GM13976 (cell line): ENCODE measurements at regions not wholly inside any gene's neighbourhood (a gene's known extent, or its start where the extent isn't known, plus 50 kb on each side); places are given as distances from the start of the nearest gene placed in this dataset.

ENCODE experiments used
- DNase-seq: peaks from one replicate; pipeline ENCODE4 v3.0.0; 2012; ENCODE audit warnings: low spot score
- in situ Hi-C: fragments of 300-500 bp; cut with MboI; formaldehyde crosslinking; loops from one replicate; pipeline ENCODE4 v1.12.0; 2022; ENCODE audit warnings: low sequenced_read_pairs, mixed read lengths, inconsistent platforms; ENCODE audit not compliant: unreplicated experiment
- TF ChIP-seq, protein P1 (sequence below): IDR thresholded peaks from 2 replicates; pipeline ENCODE4 v1.5.1; 2012; ENCODE audit warnings: borderline replicate concordance, mild to moderate bottlenecking; ENCODE audit not compliant: insufficient read depth; ENCODE audit errors: extremely low read depth, missing control alignments, control extremely low read depth

DNA sequence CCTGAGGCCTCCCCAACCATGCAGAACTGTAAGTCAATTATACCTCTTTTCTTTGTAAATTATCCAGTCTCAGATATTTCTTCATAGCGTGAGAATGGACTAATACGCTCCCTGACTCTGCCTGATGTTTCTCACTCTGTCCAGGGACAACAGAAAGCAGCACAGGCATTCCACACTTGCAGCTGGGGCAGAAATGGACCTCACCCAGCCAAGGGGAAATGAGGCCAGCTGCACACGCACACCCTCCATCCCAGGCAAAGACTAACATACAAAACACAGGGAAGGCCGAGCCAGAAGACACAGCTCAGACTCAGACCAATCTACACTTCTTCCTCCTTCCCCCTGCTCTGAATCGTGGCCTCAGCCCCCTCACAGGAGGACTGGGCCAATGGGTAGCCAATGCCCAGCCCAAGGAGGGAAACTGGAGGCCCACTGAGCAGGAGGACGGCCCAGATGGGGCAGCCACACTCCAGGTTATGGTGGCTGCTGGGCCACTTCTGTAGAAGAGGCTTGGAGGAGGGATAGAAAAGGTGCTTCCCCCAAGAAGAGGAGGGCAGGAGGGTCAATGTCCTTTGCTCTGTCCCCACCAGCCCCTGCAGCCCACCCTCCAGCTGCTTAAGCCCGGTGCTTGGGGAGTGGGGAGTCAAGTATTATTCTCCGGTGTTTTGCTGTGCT, 228.4 kb downstream of the NPHP4 start:
- TF ChIP-seq, protein P1, sequence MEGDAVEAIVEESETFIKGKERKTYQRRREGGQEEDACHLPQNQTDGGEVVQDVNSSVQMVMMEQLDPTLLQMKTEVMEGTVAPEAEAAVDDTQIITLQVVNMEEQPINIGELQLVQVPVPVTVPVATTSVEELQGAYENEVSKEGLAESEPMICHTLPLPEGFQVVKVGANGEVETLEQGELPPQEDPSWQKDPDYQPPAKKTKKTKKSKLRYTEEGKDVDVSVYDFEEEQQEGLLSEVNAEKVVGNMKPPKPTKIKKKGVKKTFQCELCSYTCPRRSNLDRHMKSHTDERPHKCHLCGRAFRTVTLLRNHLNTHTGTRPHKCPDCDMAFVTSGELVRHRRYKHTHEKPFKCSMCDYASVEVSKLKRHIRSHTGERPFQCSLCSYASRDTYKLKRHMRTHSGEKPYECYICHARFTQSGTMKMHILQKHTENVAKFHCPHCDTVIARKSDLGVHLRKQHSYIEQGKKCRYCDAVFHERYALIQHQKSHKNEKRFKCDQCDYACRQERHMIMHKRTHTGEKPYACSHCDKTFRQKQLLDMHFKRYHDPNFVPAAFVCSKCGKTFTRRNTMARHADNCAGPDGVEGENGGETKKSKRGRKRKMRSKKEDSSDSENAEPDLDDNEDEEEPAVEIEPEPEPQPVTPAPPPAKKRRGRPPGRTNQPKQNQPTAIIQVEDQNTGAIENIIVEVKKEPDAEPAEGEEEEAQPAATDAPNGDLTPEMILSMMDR = no peak
- in situ Hi-C loops = no loop called here
- DNase-seq = no peak

DNA sequence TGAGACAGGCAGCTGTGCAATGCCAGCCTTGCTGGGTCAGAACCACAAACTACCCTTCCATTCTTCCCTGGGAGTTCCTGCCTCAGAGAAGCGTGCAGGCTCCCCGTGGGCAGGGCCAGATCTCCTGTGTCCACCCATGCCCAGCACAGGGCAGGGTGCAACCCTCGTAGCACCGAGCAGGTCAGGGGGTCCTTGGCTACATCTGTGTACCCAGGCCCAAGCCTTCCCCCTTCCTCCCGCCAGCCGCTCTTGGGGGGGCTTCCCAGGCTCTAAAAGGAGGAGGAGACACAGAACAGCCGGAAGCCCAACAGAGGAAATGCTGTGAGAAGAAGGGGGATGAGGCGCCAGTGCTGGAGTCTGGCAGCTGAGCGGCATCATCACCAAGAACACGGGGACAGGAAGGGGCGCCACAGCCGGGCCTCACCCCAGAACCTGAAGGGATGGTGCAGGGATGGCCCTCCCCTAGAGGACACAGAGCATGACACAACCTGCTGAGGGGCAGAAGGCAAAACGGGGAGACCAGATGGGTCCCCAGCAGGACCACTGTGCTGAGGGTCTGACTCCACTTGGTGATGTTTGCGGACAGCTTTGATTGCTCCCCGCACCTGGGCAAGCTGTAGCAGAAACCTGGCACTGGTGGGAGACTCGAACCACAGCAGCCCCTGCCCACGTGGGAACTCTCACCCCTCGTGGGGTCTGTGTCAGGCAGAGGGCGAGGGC, 233.2 kb downstream of the NPHP4 start:
- TF ChIP-seq, protein P1 = no peak
- DNase-seq = no peak
- in situ Hi-C loops = no loop called here

DNA sequence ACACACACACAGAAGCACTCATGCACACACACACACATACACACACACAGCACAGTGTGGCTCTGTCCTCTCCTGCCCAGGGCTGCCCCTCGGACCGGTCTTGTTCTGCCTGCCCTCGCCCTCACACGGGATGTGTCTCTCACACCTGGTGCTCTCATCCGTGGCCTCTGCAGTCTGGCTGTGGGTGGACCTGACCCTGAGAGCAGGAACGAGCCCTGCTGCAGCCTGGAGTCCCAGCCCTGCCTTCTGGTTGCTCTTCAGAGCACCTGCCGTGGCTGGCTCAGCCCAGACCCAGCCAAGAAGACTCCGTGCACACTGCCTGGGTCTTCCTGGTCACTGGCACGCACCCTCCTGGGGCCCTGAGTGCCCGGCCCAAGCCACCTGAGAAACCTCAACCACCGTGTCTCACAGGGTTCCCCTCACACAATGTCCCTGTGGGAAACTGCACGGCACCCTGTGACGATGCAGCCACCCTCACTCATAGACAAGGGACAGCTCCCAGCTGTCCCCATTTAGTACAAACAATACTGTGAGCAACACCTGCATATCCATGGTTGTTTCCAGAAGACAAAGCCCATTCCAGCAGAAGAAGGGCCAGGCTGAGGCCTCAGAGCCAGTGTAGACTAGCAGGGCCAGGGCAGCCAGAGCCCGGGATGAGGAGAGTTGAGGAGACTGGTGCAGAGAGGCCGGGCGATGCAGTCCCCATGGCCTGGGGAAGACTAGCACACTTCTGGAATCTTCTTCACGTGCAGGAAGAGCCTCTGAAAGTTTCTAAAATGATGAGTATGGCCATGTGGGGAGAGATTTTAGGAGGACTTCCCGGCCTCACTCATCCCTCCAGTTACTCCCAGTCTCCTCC, 234.0 kb downstream of the NPHP4 start:
- in situ Hi-C loops = no loop called here
- DNase-seq = no peak
- TF ChIP-seq, protein P1 = no peak

DNA sequence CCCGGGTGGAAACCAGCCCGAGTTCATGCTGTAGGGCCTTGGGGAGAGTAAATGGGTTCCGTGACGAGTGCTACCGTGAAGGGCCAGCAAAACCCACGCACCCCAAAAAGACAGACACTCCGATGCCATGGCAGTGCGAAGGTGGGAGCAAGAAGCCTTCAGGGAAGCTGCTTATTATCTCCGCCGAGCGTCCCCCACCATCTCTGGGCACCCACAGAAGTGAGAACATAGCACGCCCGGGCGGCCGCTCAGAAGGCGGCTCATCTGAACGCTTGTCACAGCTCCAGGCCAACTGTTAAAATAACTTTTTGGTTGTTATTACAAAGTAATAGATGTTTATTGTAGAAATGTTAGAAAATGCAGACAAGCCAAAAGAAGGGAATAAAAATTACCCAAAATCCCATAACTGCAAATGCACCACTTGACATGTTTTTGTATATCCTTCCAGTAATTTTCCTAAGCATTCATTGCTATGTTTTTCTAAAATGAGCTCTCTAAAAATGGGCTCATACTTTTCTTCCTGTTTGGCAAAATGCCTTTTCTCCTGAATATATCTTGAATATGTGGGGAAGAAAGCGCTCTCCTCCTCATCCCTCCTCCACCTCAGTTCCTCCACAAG, 234.9 kb downstream of the NPHP4 start:
- in situ Hi-C loops = no loop called here
- TF ChIP-seq, protein P1 = no peak
- no peak for DNase-seq

DNA sequence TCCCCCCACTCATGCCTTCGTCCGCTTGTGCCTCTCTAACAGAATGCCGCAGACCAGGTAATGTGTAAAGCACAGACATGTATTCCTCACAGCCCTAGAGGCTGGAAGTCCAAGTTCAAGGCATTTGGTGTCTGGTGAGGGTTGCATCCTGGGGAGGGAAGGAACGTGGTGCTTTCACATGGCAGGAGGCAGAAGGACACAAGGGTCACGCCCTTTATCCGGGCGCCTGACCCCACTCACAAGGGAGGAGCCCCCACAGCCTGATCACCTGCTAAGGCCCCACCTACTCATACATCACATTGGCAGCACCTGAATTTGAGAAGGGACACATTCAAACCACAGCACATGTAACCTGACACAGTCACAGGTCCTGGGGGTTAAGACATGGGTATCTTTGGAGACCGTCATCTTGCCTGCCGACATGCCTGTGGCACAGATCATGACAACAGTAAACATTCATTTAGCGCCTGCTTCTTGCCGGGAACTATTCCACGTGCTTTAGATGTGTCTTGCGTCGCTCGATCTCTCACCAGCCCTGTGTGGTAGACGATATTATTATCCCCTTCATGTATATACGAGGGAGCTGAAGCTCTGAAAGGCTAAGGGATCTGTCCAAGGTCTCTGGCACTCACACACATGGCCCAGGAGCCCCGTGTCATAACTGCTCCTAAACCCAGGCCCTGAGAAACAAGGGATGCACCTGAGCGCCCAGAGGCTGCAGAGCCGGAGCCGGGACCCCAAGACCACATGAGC, 235.6 kb downstream of the NPHP4 start:
- in situ Hi-C loops = no loop called here
- no peak for DNase-seq
- TF ChIP-seq, protein P1 = no peak
